Heart left ventricle (tissue), 16 donors: ENCODE measurements at regions not wholly inside any gene's neighbourhood (a gene's known extent, or its start where the extent isn't known, plus 50 kb on each side); places are given as distances from the start of the nearest gene placed in this dataset.

Source experiments
- ATAC-seq, 4 donors: fragments of 200-7000 bp; cut with Tn5 transposase; one replicate each; pipeline ENCODE4 v1.9.1; 2020 to 2022; ENCODE audit warnings: moderate library complexity in 4 of 4, mild to moderate bottlenecking in 3 of 4, moderate number of reproducible peaks in 1 of 4
- DNase-seq, 5 donors: peaks; one replicate each; pipeline ENCODE4 v3.0.0-alpha.2; 2020
- H3K27ac ChIP-seq, 12 donors: fragments of 200-600 bp; sonication (generic) in 4 of 12; one replicate each; pipeline versions ENCODE4 v1.5.0 to v1.8.0; 2016 to 2022; ENCODE audit warnings: mild to moderate bottlenecking in 2 of 12
- H3K27me3 ChIP-seq, 9 donors: fragments of 200-600 bp; sonication (generic) in 2 of 9; one replicate each; pipeline versions ENCODE4 v1.5.1 to v1.8.0; 2016 to 2022; ENCODE audit warnings: mild to moderate bottlenecking in 3 of 9
- H3K36me3 ChIP-seq, 9 donors: fragments of 200-600 bp; sonication (generic) in 2 of 9; one replicate each; pipeline versions ENCODE4 v1.5.0 to v1.8.0; 2018 to 2022; ENCODE audit warnings: mild to moderate bottlenecking in 2 of 9
- H3K4me1 ChIP-seq, 12 donors: fragments of 200-600 bp; sonication (generic) in 4 of 12; one replicate each; pipeline versions ENCODE4 v1.5.0 to v1.8.0; 2016 to 2022; ENCODE audit warnings: mild to moderate bottlenecking in 3 of 12
- H3K4me3 ChIP-seq, 12 donors: fragments of 200-600 bp; sonication (generic) in 4 of 12; one replicate each; pipeline versions ENCODE4 v1.5.0 to v1.8.0; 2017 to 2022; ENCODE audit warnings: mild to moderate bottlenecking in 9 of 12, moderate library complexity in 4 of 12
- H3K9me3 ChIP-seq, 12 donors: fragments of 200-600 bp; sonication (generic) in 4 of 12; one replicate each; pipeline versions ENCODE4 v1.5.0 to v1.8.0; 2016 to 2022; ENCODE audit warnings: mild to moderate bottlenecking in 1 of 12
- CTCF ChIP-seq, 12 donors: fragments of 200-600 bp; sonication (generic) in 4 of 12; IDR thresholded peaks; one replicate each; pipeline versions ENCODE4 v1.5.0 to v1.8.0; 2018 to 2022; ENCODE audit warnings: antibody characterized with exemption in 12 of 12, mild to moderate bottlenecking in 5 of 12
- POLR2A ChIP-seq, 2 donors: fragments of 450-650 bp; IDR thresholded peaks; one replicate each; pipeline ENCODE4 v1.6.1; 2017; ENCODE audit warnings: antibody characterized with exemption in 2 of 2, mild to moderate bottlenecking in 2 of 2, moderate library complexity in 2 of 2
- WGBS, 4 donors: extraction: QIAGEN DNeasy Blood & Tissue Kit in 2 of 4; methylation state at CpG; one replicate each; pipeline versions ENCODE4 v1.1.5 to v1.1.7; 2013 to 2018; 5-methylcytosine and 5-hydroxymethylcytosine counted together
- intact Hi-C, 10 donors: fragments of 100-400 bp; cut with DNase I; formaldehyde crosslinking; loops; one replicate each; pipeline versions ENCODE4 v1.11.1 to v1.14.2; 2022
- donor health status: ischemic (EF 13 %, LVEDD 7.1; RV severe dilation, severe dysfunction).
- donor health status: healthy with polysubstance abuse.
- donor health status: DM: no; HTN: yes; CAD: no.
- donor health status: DM: no; HTN: no; CAD: no.
- donor health status: ischemic (EF 25% LVEDD 6.9; RV normal size, moderate dysfunction).
- donor health status: ischemic (EF 25% LVEDD 5.7; RV mildly dilated, moderate dysfunction).
- donor health status: healthy.
- donor health status: DM: yes; HTN: yes; CAD: no.
- donor health status: ischemic (EF 35%, LVEDD 5.7; RV mildly dilated, moderate dysfunction).
- donor health status: nonischemic (EF 11% LVEDD 7.7; RV severe dilation, severe dysfunction).
- donor health status: DM: yes; HTN: yes; CAD: no.
- donor health status: PGD.
- donor health status: ischemic (EF 29% LVEDD 5.4; RV normal size, mild dysfunction).
- donor health status: nonischemic (EF 23%, LVEDD 6.1; RV moderate dilation, normal function).

GRCh38 chr16:87552072-87552718, 50.1 kb upstream of the JPH3 start:
- no peaks in the 10 kb centered on the region for H3K36me3 ChIP-seq
- WGBS, 4 donors, result 94 to 100% (median 96%) methylated on average over 5 to 18 of the region's 18 CpGs

GRCh38 chr16:87551487-87551886, 50.8 kb upstream of the JPH3 start:
- no peak for TF ChIP-seq POLR2A (IDR thresholded peaks at IDR 0.05)
- TF ChIP-seq CTCF (IDR thresholded peaks at IDR 0.05), result no peak
- no peak overlapping the region for H3K4me3 ChIP-seq
- no peak for DNase-seq
- peaks cover 0 to 2% (median 0%) of the 10 kb centered on the region in 12 donors for H3K9me3 ChIP-seq
- intact Hi-C loops, result loop anchor here in 2 of 10 donors (2.0 to 10.0 kb wide), 4 partner anchors 83 to 227 kb away; no protein-coding TSS in a partner anchor
- H3K27ac ChIP-seq, result no peak overlapping the region
- WGBS, 4 donors, result 82 to 88% (median 84%) methylated on average over 5 of the region's 5 CpGs
- H3K4me1 ChIP-seq, result peaks cover 0 to 7% (median under 1%) of the 10 kb centered on the region in 12 donors
- H3K27me3 ChIP-seq, result peaks cover 0 to 17% (median 0%) of the 10 kb centered on the region in 9 donors
- ATAC-seq, result no peak
- H3K36me3 ChIP-seq, result no peaks in the 10 kb centered on the region

More at GRCh38 chr16:87552072-87552718, 50.1 kb upstream of the JPH3 start:
- Histone ChIP-seq H3K27me3 (peaks cover 0 to 17% (median 0%) of the 10 kb centered on the region in 9 donors), H3K9me3 (no peaks in the 10 kb centered on the region), H3K4me3 (no peak overlapping the region), H3K27ac (no peak overlapping the region), H3K4me1 (peaks cover 0 to 12% (median 4%) of the 10 kb centered on the region in 12 donors)
- TF ChIP-seq POLR2A (IDR thresholded peaks at IDR 0.05), result no peak
- TF ChIP-seq CTCF (IDR thresholded peaks at IDR 0.05), result no peak
- no peak for ATAC-seq
- intact Hi-C loops, result loop anchor here in 2 of 10 donors (10.0 kb wide), 3 partner anchors 83 to 227 kb away; no protein-coding TSS in a partner anchor
- no peak for DNase-seq

- intact Hi-C loops, result loop anchor here in 2 of 10 donors (2.0 to 10.0 kb wide), 4 partner anchors 84 to 226 kb away; no protein-coding TSS in a partner anchor
- WGBS, 4 donors, result 30 to 54% (median 52%) methylated on average over 14 to 28 of the region's 28 CpGs
- Histone ChIP-seq H3K9me3 (peaks cover 0 to 11% (median 0%) of the 10 kb centered on the region in 12 donors), H3K4me3 (no peak overlapping the region), H3K4me1 (peaks cover 0 to 7% (median 0%) of the 10 kb centered on the region in 12 donors), H3K27me3 (peaks cover 0 to 15% (median 0%) of the 10 kb centered on the region in 9 donors), H3K27ac (no peak overlapping the region), H3K36me3 (no peaks in the 10 kb centered on the region)
- TF ChIP-seq POLR2A (IDR thresholded peaks at IDR 0.05) (no peak), CTCF (IDR thresholded peaks at IDR 0.05) (peak; percentile 80 to 98 (median 92))
- DNase-seq (peak; percentile 42 to 78 (median 48)), ATAC-seq (peak; percentile 33 to 50 (median 48))
Measured at GRCh38 chr16:87550495-87550961, 51.8 kb upstream of the JPH3 start.
